ENCODE measurements at regions not wholly inside any gene's neighbourhood (a gene's known extent, or its start where the extent isn't known, plus 50 kb on each side); places are given as distances from the start of the nearest gene placed in this dataset.

GRCh38 chr11:11020219-11020726 is 162.4 kb upstream of the ZBED5 start:
- Histone ChIP-seq H3K9me3 (replicated peaks; ENCODE audit: control insufficient read depth, insufficient read depth, low read length) (no peaks in the 10 kb centered on the region), H2AFZ (ENCODE audit: control insufficient read depth, low read depth, low read length) (no peak overlapping the region), H3K4me2 (ENCODE audit: control insufficient read depth, insufficient read depth) (no peak overlapping the region), H4K20me1 (ENCODE audit: control insufficient read depth, insufficient read depth) (no peaks in the 10 kb centered on the region), H3K27me3 (replicated peaks in 1 of 2; ENCODE audit: control insufficient read depth in 2 of 2, insufficient read depth in 2 of 2, low read length in 1 of 2) (peaks cover 0 to 5% of the 10 kb centered on the region in 2 experiments; a peak in 1 of 4 replicates), H3K4me1 (ENCODE audit: control insufficient read depth, insufficient read depth, low read length) (no peaks in the 10 kb centered on the region), H3K79me2 (ENCODE audit: control insufficient read depth, insufficient read depth, low read length) (no peaks in the 10 kb centered on the region), H3K27ac (ENCODE audit: control insufficient read depth, insufficient read depth) (no peak overlapping the region), H3K4me3 (no peak overlapping the region), H3K36me3 (ENCODE audit: control insufficient read depth in 2 of 2, insufficient read depth in 2 of 2, low read length in 1 of 2) (no peaks in the 10 kb centered on the region), H3K9ac (ENCODE audit: control insufficient read depth, insufficient read depth, low read length) (no peak overlapping the region)
- ATAC-seq = no peak
- no peak for DNase-seq (ENCODE audit: low read depth, low spot score)
- no TSS peak for BruUV-seq (replicated peaks)
- intact Hi-C loops (cut with micrococcal nuclease; ENCODE audit: unreplicated experiment) = no loop called here
- TF ChIP-seq SRF (IDR thresholded peaks at IDR 0.05; ENCODE audit: low read depth in 2 of 2, low read length in 2 of 2) = no peak
- no peak for TF ChIP-seq ESRRA (IDR thresholded peaks at IDR 0.05; ENCODE audit: low read length)
- no peak for TF ChIP-seq SKIL (IDR thresholded peaks at IDR 0.05; ENCODE audit: low read depth, poor library complexity, severe bottlenecking)
- no peak for TF ChIP-seq MEF2B (IDR thresholded peaks at IDR 0.05; ENCODE audit: partially characterized antibody, poor library complexity, severe bottlenecking)
- TF ChIP-seq BCL11A (IDR thresholded peaks at IDR 0.05; ENCODE audit: low read depth, low read length) = no peak
- no peak for TF ChIP-seq CBFB (IDR thresholded peaks at IDR 0.05; ENCODE audit: low read depth)
- TF ChIP-seq JUND (IDR thresholded peaks at IDR 0.05; ENCODE audit: low read depth, low read length) = no peak
- TF ChIP-seq SREBF2 (IDR thresholded peaks at IDR 0.05; ENCODE audit: low read length) = no peak
- TF ChIP-seq POU2F2 (IDR thresholded peaks at IDR 0.05; ENCODE audit: borderline replicate concordance, low read depth, low read length) = no peak
- TF ChIP-seq ZNF217 (IDR thresholded peaks at IDR 0.05) = no peak
- SMC1A ChIA-PET (ENCODE audit: uncharacterized antibody, unreplicated experiment) = interaction anchor here (1.0 to 2.1 kb wide), 8 partner anchors 8 to 228 kb away, joined by 3 to 20 read pairs (median 4); no protein-coding TSS in a partner anchor
- no peak for FAIRE-seq
- 45% methylated on average over 12 of the region's 12 CpGs for WGBS (ENCODE audit: insufficient coverage, insufficient replicate concordance, low lambda C conversion rate, missing lambda C conversion rate)
- in situ Hi-C loops (cut with MboI) = loop anchor here (5.0 kb wide), 2 partner anchors 88 to 228 kb away; no protein-coding TSS in a partner anchor
- POLR2A ChIA-PET = interaction anchor here (0.5 kb wide), 1 partner anchor 15 kb away, joined by 5 read pairs; no protein-coding TSS in a partner anchor
- RAD21 ChIA-PET (ENCODE audit: unreplicated experiment) = interaction anchor here (0.9 to 3.4 kb wide), 5 partner anchors 15 to 231 kb away, joined by 3 to 38 read pairs (median 4); no protein-coding TSS in a partner anchor
- CTCF ChIA-PET = interaction anchor here (0.5 to 4.8 kb wide), 11 partner anchors 8 to 786 kb away, joined by 3 to 59 read pairs (median 8); no protein-coding TSS in a partner anchor
